CD1c-positive myeloid dendritic cell (primary cell): ENCODE measurements at regions not wholly inside any gene's neighbourhood (a gene's known extent, or its start where the extent isn't known, plus 50 kb on each side); places are given as distances from the start of the nearest gene placed in this dataset.

Experiments used
- DNase-seq: peaks from one replicate; pipeline ENCODE4 v3.0.0-alpha.2; 2016; ENCODE audit errors: extremely low spot score

DNA sequence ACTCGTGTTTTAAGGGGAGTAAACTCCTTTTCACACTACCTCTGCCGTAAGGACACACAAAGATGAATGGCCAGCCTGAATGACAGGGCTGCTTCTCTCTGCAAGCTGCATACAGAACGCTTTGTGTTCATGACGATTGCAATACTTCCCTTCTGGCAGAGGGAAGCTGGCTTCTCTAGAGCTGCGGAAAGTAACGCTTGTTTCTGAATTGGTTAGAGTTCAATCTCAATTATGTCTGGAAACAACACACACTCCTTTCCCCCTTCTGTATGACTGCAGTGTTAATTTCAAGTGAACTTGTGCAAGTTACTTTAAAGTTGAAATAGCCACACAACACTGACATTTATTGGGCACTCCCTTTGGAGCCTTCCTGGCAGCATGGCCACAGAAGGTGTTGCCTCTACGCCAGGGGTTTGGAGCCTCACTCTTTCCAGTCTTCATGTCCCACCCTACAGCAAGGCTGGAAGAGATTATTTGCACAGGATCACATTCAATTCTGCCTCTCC lies 242.6 kb downstream of the NDFIP2 start:
- DNase-seq, result no peak

- no peak for DNase-seq
These were observed 242.0 kb downstream of the NDFIP2 start for GRCh38 chr13:79722885-79723445.

GRCh38 chr13:79716191-79716590 lies 235.2 kb downstream of the NDFIP2 start:
- DNase-seq, result no peak

DNA sequence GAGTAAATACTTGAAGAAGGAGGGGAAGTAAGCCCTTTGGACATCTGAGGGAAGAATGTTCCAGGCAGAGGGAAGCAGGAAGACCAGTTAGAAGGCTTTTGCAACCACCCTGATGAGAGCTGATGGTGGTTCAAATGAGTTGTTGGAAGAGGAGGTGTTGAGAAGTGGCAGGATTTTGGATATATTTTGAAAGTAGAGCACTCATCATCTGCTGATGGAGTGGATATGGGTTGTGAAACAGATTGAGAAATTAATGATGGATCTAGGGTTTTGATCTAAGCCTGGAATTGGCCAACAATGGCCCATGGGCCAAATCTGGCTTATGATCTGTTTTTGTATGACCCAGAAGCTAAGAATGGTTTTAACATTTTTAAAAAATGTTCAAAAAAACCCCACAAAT lies 230.7 kb downstream of the NDFIP2 start:
- DNase-seq, result no peak

- DNase-seq, result no peak
These were observed 229.4 kb downstream of the NDFIP2 start for GRCh38 chr13:79710376-79710775.

DNA sequence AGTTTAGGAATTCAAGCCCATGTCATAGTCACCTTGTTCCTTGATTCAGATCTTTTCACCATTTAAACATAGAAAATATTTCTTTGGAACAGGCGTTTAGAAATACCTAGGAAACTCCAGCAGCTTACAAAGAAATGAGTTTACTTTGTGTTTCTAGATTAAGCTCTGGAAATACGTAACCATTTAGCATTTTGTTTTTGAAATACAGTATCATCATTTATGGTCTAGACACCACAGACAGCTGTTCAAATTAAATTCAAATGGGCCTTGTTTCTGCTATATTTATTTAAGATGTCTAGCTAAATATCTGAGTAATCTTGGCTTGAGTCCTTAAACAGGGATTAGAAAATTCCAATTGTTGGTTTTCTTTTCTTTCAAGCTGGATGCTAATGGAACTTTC lies 228.5 kb downstream of the NDFIP2 start:
- DNase-seq, result no peak

DNA sequence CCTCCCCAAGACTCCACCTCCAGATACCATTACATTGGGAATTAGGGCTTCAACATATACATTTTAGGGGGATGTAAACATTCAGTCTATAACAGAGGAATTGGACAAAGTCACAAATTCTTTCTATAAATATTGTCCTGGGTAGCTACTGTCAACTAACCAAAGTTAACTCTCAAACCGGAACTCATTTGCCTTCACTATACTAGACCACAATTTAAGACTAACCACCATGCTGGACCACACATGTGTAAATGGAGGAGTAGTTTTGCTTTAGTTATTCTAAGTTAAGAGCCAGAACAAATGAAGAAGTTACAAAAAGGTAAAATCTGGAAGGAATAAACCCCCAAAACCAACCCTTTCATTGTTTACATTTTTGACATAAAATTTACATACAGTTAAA lies 222.8 kb downstream of the NDFIP2 start:
- DNase-seq, result no peak

- DNase-seq, result no peak
These were observed 214.8 kb downstream of the NDFIP2 start for GRCh38 chr13:79695754-79696153.

GRCh38 chr13:79692846-79693245 lies 211.9 kb downstream of the NDFIP2 start:
- DNase-seq, result no peak

- no peak for DNase-seq
These were observed 210.9 kb downstream of the NDFIP2 start for GRCh38 chr13:79691826-79692225.

DNA sequence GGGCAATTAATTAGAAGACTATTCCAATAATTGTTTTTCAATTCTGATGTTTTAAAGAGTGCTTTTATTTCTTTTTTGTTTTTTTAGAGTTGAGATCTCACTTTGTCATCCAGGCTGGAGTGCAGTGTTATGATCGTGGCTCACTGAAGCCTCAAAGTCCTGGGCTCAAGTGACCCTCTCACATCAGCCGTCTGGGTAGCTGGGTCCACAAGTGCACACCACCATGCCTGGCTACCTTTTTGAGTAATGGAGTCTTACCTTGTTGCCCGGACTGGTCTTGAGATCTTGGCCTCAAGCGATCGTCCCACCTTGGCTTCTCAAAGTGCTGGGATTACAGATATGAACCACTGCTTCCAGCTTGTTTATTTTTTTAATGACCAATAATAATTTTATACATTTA lies 207.8 kb downstream of the NDFIP2 start:
- no peak for DNase-seq

GRCh38 chr13:79686441-79686840 lies 205.5 kb downstream of the NDFIP2 start:
- DNase-seq, result no peak

DNA sequence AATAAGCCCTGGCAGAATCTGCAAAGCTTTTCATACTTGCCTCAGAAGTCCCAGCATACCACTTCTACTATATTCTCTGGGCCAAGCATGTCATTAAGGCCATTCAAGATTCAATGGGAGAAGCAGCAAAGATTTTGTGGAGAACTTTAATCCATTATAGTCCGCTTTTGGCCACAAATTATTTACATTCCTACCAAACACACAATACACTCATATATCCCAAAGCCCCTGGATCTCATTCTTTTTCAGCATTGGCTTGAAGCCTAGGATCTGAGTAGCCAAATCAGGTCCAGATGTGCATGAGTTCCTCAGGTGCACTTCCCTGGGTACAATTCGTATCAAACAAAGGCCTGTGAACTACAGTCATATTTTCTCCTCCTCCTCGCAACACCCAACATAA lies 203.4 kb downstream of the NDFIP2 start:
- DNase-seq, result no peak

GRCh38 chr13:79682164-79682563 lies 201.2 kb downstream of the NDFIP2 start:
- DNase-seq, result no peak

DNA sequence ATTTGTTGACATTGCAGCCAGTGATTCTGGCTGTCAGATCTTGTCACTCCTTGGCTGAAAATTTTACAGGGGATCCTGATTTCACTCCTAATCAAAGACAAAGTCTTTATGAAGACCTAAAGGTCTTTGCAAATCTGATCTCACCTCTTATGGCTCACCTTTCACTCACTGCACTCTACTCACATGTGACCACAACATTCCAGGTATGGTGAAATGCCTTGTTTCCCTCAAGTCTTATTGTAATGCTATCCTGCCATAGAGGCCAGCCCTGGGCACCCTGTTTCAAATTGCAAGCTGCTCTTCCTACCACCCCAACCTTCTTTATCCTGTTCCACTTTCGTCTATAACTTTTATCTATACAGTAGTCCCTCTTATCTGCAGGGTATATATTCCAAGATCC lies 200.1 kb downstream of the NDFIP2 start:
- no peak for DNase-seq

DNA sequence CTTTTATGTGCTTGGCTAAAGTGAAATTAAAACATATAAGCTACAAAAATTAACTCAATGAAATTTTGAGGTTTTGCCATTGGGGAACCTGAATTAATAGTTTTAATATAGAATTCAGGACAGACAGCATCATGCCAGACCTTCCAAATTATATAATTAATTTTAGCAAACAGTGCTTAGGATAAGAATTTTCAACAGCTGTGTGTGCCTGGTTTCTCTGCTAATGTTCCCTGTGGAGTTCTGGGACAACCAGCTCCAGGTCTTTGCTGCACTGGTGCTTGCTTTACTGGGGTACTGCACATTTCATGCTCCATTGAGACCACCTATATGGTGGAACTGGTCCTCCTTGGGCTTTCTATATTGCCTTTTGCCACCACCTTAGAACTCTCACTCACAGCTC lies 199.5 kb downstream of the NDFIP2 start:
- no peak for DNase-seq

- peak; percentile 69 for DNase-seq
These were observed 198.4 kb downstream of the NDFIP2 start for GRCh38 chr13:79679334-79679733.

- DNase-seq, result no peak
These were observed 197.1 kb downstream of the NDFIP2 start for GRCh38 chr13:79678100-79678499.

- DNase-seq, result no peak
These were observed 195.1 kb downstream of the NDFIP2 start for GRCh38 chr13:79675931-79676660.

- no peak for DNase-seq
These were observed 194.0 kb downstream of the NDFIP2 start for GRCh38 chr13:79674765-79675515.

- DNase-seq, result no peak
These were observed 193.0 kb downstream of the NDFIP2 start for GRCh38 chr13:79673993-79674377.

DNA sequence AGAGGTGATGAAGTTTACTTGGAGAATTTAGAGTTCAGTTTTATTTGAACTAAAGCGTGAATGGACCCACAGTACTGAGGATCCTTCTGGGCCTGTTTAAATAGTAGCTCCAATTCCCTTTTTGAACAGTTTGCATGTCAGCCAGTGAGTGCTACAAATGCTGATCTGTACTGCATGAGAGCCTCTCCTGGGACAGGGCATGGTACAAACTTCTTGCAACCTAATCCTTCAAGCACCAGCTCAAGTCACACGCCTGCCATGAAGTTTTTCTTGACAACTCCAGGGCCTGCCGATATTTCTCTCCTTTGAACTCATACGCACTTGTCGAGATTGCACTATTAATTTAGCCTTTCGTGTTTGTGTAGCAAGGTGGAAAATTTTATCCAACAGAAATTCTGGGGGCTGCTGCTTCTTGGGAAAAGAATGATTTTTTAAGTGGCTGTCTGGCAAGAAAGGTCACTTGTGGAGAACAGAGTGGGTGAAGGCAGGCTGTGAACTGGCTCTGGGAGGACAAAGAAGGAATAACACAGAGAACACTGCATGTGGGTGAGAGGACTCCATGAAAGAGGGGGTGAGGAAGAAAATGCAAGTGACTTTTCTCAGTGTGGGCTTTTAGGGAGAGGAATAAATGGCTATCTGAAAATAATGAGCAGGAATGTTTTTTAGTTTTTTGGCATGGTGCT lies 192.5 kb downstream of the NDFIP2 start:
- no peak for DNase-seq
